Loucy (cell line): ENCODE measurements at regions not wholly inside any gene's neighbourhood (a gene's known extent, or its start where the extent isn't known, plus 50 kb on each side); places are given as distances from the start of the nearest gene placed in this dataset.

Source experiments
- H2AFZ ChIP-seq: fragments of 200-600 bp; sonication (generic); 2 replicates; pipeline ENCODE4 v1.6.0; 2016; ENCODE audit warnings: antibody characterized with exemption, mild to moderate bottlenecking, low read length, moderate library complexity
- H3F3A ChIP-seq: fragments of 200-600 bp; 2 replicates; pipeline ENCODE4 v1.6.0; 2016; ENCODE audit warnings: antibody characterized with exemption, low read depth, mild to moderate bottlenecking
- H3K27me3 ChIP-seq: fragments of 200-600 bp; sonication (generic); 2 replicates; pipeline ENCODE4 v1.6.1; 2014; ENCODE audit warnings: low read length, mild to moderate bottlenecking; ENCODE audit not compliant: insufficient read depth, poor library complexity, severe bottlenecking
- H3K36me3 ChIP-seq: fragments of 200-600 bp; sonication (generic); 2 replicates; pipeline ENCODE4 v1.6.1; 2016; ENCODE audit warnings: low read length; ENCODE audit not compliant: insufficient read depth
- H3K4me1 ChIP-seq: fragments of 200-600 bp; sonication (generic); 2 replicates; pipeline ENCODE4 v1.5.1; 2014; ENCODE audit warnings: low read length, mild to moderate bottlenecking; ENCODE audit not compliant: insufficient read depth, poor library complexity, severe bottlenecking
- H3K4me2 ChIP-seq: fragments of 200-600 bp; sonication (generic); 2 replicates; pipeline ENCODE4 v1.6.0; 2014; ENCODE audit warnings: antibody characterized with exemption, low read length, low read depth, mild to moderate bottlenecking; ENCODE audit not compliant: poor library complexity, severe bottlenecking
- H3K4me3 ChIP-seq: fragments of 200-600 bp; sonication (generic); 2 replicates; pipeline ENCODE4 v1.5.1; 2014; ENCODE audit warnings: low read length, mild to moderate bottlenecking, mixed read lengths; ENCODE audit not compliant: poor library complexity, severe bottlenecking
- H3K79me2 ChIP-seq: fragments of 200-600 bp; sonication (generic); 2 replicates; pipeline ENCODE4 v1.6.1; 2014; ENCODE audit warnings: low read length; ENCODE audit not compliant: insufficient read depth
- H3K9ac ChIP-seq: fragments of 200-600 bp; sonication (generic); 2 replicates; pipeline ENCODE4 v1.6.0; 2014; ENCODE audit warnings: mild to moderate bottlenecking, low read depth, low read length, moderate library complexity; ENCODE audit not compliant: poor library complexity, severe bottlenecking
- H3K9me2 ChIP-seq: fragments of 200-600 bp; sonication (generic); replicated peaks from 2 replicates; pipeline ENCODE4 v1.6.1; 2016; ENCODE audit warnings: low read depth, low read length, mixed read lengths
- H3K9me3 ChIP-seq: fragments of 200-600 bp; sonication (generic); 2 replicates; pipeline ENCODE4 v1.6.1; 2014; ENCODE audit warnings: mild to moderate bottlenecking, antibody characterized with exemption, low read length, low read depth; ENCODE audit not compliant: insufficient read depth
- H4K20me1 ChIP-seq: fragments of 200-600 bp; sonication (generic); 2 replicates; pipeline ENCODE4 v1.6.0; 2014; ENCODE audit warnings: antibody characterized with exemption, low read length, mild to moderate bottlenecking; ENCODE audit not compliant: insufficient read depth, poor library complexity, severe bottlenecking
- EZH2phosphoT487 ChIP-seq: fragments of 200-600 bp; IDR thresholded peaks from 2 replicates; pipeline ENCODE4 v1.6.1; 2018; ENCODE audit warnings: antibody characterized with exemption, mild to moderate bottlenecking, moderate library complexity, borderline replicate concordance
- TF ChIP-seq, protein P1 (sequence below): fragments of 200-600 bp; sonication (generic); conservative IDR thresholded peaks from 2 replicates; pipeline ENCODE4 v1.5.1; 2014; ENCODE audit warnings: mild to moderate bottlenecking, antibody characterized with exemption, low read length

DNA sequence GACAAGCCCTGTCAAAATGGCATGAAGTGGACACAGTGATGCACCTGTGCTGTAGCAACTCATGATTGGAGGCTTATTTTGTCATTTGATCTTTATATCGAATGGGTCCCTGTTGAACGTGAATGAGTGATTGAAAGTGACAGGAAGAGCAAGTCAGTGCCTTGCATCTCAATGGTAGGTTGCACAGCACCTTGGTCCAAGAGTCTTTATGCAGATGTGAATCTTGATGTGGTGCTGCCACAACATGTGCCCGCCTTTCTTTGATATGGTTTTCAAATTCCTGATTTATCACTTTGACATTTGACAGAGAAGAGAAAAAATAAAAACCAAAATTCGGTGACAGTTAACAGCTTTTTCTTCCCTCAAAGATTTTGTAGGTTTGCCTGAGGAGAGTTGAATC lies 1182.4 kb downstream of the DNAJB9 start:
- no peak overlapping the region for H2AFZ ChIP-seq
- no peaks in the 10 kb centered on the region for H3K27me3 ChIP-seq
- H3K79me2 ChIP-seq: no peaks in the 10 kb centered on the region
- H4K20me1 ChIP-seq: no peaks in the 10 kb centered on the region
- no peak for TF ChIP-seq EZH2phosphoT487
- TF ChIP-seq, protein P1, sequence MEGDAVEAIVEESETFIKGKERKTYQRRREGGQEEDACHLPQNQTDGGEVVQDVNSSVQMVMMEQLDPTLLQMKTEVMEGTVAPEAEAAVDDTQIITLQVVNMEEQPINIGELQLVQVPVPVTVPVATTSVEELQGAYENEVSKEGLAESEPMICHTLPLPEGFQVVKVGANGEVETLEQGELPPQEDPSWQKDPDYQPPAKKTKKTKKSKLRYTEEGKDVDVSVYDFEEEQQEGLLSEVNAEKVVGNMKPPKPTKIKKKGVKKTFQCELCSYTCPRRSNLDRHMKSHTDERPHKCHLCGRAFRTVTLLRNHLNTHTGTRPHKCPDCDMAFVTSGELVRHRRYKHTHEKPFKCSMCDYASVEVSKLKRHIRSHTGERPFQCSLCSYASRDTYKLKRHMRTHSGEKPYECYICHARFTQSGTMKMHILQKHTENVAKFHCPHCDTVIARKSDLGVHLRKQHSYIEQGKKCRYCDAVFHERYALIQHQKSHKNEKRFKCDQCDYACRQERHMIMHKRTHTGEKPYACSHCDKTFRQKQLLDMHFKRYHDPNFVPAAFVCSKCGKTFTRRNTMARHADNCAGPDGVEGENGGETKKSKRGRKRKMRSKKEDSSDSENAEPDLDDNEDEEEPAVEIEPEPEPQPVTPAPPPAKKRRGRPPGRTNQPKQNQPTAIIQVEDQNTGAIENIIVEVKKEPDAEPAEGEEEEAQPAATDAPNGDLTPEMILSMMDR: no peak
- H3K9me2 ChIP-seq: no peaks in the 10 kb centered on the region
- no peaks in the 10 kb centered on the region for H3K9me3 ChIP-seq
- H3F3A ChIP-seq: no peaks in the 10 kb centered on the region
- no peaks in the 10 kb centered on the region for H3K4me1 ChIP-seq
- H3K4me2 ChIP-seq: no peak overlapping the region
- H3K36me3 ChIP-seq: no peaks in the 10 kb centered on the region
- no peak overlapping the region for H3K9ac ChIP-seq
- no peak overlapping the region for H3K4me3 ChIP-seq

DNA sequence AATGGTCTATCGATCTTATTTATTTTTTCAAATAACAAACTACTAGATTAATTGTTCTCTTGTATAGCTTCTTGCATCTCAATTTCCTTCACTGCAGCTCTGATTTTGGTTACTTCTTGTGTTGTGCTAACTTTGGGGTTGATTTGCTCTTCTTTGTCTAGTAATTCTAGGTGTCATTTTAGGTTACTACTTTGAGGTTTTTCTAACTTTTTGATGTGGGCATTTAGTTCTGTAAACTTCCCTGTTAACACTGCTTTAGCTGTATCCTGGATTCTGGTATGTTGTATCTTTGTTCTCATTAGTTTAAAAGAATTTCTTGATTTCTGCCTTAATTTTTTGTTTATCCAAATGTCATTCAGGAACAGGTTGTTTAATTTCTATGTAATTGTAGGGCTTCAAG lies 1188.0 kb downstream of the DNAJB9 start:
- Histone ChIP-seq H3K79me2 (no peaks in the 10 kb centered on the region), H3K27me3 (no peaks in the 10 kb centered on the region), H3K9me2 (no peaks in the 10 kb centered on the region), H3K9me3 (no peaks in the 10 kb centered on the region; the same call in 1 of the 2 replicates), H3K4me2 (no peak overlapping the region), H2AFZ (no peak overlapping the region), H3K9ac (no peak overlapping the region), H4K20me1 (no peaks in the 10 kb centered on the region), H3F3A (no peaks in the 10 kb centered on the region), H3K4me3 (no peak overlapping the region), H3K36me3 (no peaks in the 10 kb centered on the region), H3K4me1 (no peaks in the 10 kb centered on the region)
- no peak for TF ChIP-seq EZH2phosphoT487
- TF ChIP-seq, protein P1: no peak

DNA sequence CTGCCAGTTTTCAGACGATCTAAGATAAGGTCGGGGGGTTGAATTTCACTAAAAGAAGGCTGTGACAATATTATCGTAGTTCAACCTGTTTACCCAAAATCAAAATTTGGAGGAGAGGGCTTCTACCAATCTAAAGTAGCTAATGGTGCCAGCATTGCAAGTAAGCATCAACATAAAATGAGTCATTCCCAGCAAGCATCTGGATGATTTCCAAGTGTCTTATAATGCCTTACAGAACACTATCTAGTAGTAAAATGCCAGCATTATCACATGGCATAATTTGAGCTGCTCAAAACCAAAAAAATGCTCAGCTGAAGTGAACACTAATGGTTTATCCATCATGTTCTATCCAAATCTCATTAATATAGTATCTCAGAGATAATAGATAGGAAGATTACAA lies 1193.9 kb downstream of the DNAJB9 start:
- Histone ChIP-seq H2AFZ (no peak overlapping the region), H3K4me3 (no peak overlapping the region), H4K20me1 (no peaks in the 10 kb centered on the region), H3K4me1 (no peaks in the 10 kb centered on the region), H3K27me3 (no peaks in the 10 kb centered on the region), H3K9me2 (no peaks in the 10 kb centered on the region), H3K9ac (no peak overlapping the region), H3K36me3 (no peaks in the 10 kb centered on the region), H3K79me2 (no peaks in the 10 kb centered on the region), H3K4me2 (no peak overlapping the region), H3K9me3 (no peaks in the 10 kb centered on the region; the same call in 1 of the 2 replicates), H3F3A (no peaks in the 10 kb centered on the region)
- TF ChIP-seq, protein P1: no peak
- no peak for TF ChIP-seq EZH2phosphoT487
